ENCODE measurements at regions not wholly inside any gene's neighbourhood (a gene's known extent, or its start where the extent isn't known, plus 50 kb on each side); places are given as distances from the start of the nearest gene placed in this dataset.

DNA sequence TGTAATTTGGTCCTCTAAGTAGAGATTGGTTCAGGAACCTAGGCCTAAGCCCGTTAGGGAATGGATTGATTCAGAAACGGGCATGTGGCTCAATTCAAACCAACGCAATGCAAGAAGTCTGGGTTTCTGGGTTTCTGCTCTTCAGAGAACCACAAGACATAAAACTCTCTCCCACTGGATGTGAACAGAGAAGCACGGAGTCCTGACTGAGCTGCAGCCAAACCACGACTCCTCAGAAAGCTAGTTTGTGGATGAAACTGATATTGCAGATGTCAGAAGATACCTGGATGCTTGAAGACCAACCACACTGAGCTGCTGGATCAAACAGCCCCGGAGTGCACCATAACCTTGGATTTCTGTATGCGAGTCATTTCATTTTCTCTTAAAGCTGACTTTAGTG, 50.0 kb downstream of the SOD2 start:
- TF ChIP-seq, protein P1, sequence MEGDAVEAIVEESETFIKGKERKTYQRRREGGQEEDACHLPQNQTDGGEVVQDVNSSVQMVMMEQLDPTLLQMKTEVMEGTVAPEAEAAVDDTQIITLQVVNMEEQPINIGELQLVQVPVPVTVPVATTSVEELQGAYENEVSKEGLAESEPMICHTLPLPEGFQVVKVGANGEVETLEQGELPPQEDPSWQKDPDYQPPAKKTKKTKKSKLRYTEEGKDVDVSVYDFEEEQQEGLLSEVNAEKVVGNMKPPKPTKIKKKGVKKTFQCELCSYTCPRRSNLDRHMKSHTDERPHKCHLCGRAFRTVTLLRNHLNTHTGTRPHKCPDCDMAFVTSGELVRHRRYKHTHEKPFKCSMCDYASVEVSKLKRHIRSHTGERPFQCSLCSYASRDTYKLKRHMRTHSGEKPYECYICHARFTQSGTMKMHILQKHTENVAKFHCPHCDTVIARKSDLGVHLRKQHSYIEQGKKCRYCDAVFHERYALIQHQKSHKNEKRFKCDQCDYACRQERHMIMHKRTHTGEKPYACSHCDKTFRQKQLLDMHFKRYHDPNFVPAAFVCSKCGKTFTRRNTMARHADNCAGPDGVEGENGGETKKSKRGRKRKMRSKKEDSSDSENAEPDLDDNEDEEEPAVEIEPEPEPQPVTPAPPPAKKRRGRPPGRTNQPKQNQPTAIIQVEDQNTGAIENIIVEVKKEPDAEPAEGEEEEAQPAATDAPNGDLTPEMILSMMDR (IDR thresholded peaks at IDR 0.05; ENCODE audit: insufficient read depth, low read depth, low read length, missing control alignments), result no peak
- no peak overlapping the region for H3K4me3 ChIP-seq (ENCODE audit: low read depth, low read length)
- DNase-seq (ENCODE audit: low read depth), result no peak

DNA sequence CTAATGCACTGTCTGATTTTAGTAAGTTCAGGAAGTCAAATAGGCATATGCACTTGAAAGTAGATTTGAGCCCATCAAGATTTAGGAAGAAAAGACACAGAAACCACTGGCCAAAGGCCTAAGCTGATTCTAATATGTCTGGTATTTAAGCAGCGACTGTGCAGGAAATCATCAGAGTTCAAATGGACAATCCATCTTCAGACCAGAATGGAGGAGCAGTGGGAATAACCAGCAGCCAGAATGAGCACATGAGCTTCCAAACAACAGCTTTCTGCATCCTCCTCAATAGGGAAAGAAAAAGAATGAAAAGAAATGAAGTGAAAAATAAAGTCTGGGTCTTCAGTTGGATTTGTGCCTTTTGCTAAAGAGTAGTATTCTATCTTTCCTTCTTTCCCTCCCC, 50.6 kb downstream of the SOD2 start:
- H3K4me3 ChIP-seq (ENCODE audit: low read depth, low read length), result no peak overlapping the region
- TF ChIP-seq, protein P1 (IDR thresholded peaks at IDR 0.05; ENCODE audit: insufficient read depth, low read depth, low read length, missing control alignments), result no peak
- no peak for DNase-seq (ENCODE audit: low read depth)

- TF ChIP-seq, protein P1 (IDR thresholded peaks at IDR 0.05; ENCODE audit: insufficient read depth, low read depth, low read length, missing control alignments), result no peak
- no peak for DNase-seq (ENCODE audit: low read depth)
- no peak overlapping the region for H3K4me3 ChIP-seq (ENCODE audit: low read depth, low read length)
These were observed 52.1 kb downstream of the SOD2 start for GRCh38 chr6:159640722-159641482.

- DNase-seq (ENCODE audit: low read depth), result no peak
- no peak overlapping the region for H3K4me3 ChIP-seq (ENCODE audit: low read depth, low read length)
- TF ChIP-seq, protein P1 (IDR thresholded peaks at IDR 0.05; ENCODE audit: insufficient read depth, low read depth, low read length, missing control alignments), result no peak
These were observed 52.7 kb downstream of the SOD2 start for GRCh38 chr6:159640322-159640721.

- TF ChIP-seq, protein P1 (IDR thresholded peaks at IDR 0.05; ENCODE audit: insufficient read depth, low read depth, low read length, missing control alignments), result no peak
- DNase-seq (ENCODE audit: low read depth), result no peak
- H3K4me3 ChIP-seq (ENCODE audit: low read depth, low read length), result no peak overlapping the region
These were observed 53.3 kb downstream of the SOD2 start for GRCh38 chr6:159639721-159640120.

- TF ChIP-seq, protein P1 (IDR thresholded peaks at IDR 0.05; ENCODE audit: insufficient read depth, low read depth, low read length, missing control alignments), result peak; percentile 51
- no peak overlapping the region for H3K4me3 ChIP-seq (ENCODE audit: low read depth, low read length)
- peak; percentile 25 for DNase-seq (ENCODE audit: low read depth)
These were observed 59.8 kb downstream of the SOD2 start for GRCh38 chr6:159633196-159633595.

- no peak for DNase-seq (ENCODE audit: low read depth)
- no peak overlapping the region for H3K4me3 ChIP-seq (ENCODE audit: low read depth, low read length)
- TF ChIP-seq, protein P1 (IDR thresholded peaks at IDR 0.05; ENCODE audit: insufficient read depth, low read depth, low read length, missing control alignments), result no peak
These were observed 61.2 kb downstream of the SOD2 start for GRCh38 chr6:159631886-159632285.

All from GM12865 (cell line).